NB4 (cell line): ENCODE measurements at regions not wholly inside any gene's neighbourhood (a gene's known extent, or its start where the extent isn't known, plus 50 kb on each side); places are given as distances from the start of the nearest gene placed in this dataset.
"Not testable (repeated sequence)": the region's sequence is repeated elsewhere in the genome, so short reads cannot be mapped to it uniquely, and the experiment has no call there.

Experiments
- CTCF ChIP-seq: IDR thresholded peaks from one replicate; pipeline ENCODE4 v1.5.1; 2012; ENCODE audit warnings: low read depth, low read length
- MAX ChIP-seq: IDR thresholded peaks from 2 replicates; pipeline ENCODE4 v1.6.1; 2011; ENCODE audit warnings: low read depth, low read length
- POLR2A ChIP-seq: IDR thresholded peaks from 2 replicates; pipeline ENCODE4 v1.6.1; 2011; ENCODE audit warnings: mild to moderate bottlenecking; ENCODE audit not compliant: insufficient read length; ENCODE audit errors: extremely low read depth

GRCh38 chr17:64790193-64790592, 128.1 kb upstream of the SMURF2 start:
- not testable (repeated sequence) for TF ChIP-seq POLR2A, CTCF, MAX
